ENCODE measurements at regions not wholly inside any gene's neighbourhood (a gene's known extent, or its start where the extent isn't known, plus 50 kb on each side); places are given as distances from the start of the nearest gene placed in this dataset.

GRCh38 chr1:4166713-4167112 is 266.6 kb upstream of the C1orf174 start:
- no peak overlapping the region for H3K27ac Mint-ChIP-seq
- DNase-seq (no peak), ATAC-seq (ENCODE audit: low read depth) (no peak)
- no peaks in the 10 kb centered on the region for H3K4me1 Mint-ChIP-seq
- no peak overlapping the region for H3K4me3 Mint-ChIP-seq
- POLR2A ChIA-PET: no interaction called here
- H3K36me3 Mint-ChIP-seq: no peaks in the 10 kb centered on the region
- no peaks in the 10 kb centered on the region for H3K27me3 Mint-ChIP-seq
- H3K9me3 Mint-ChIP-seq: no peaks in the 10 kb centered on the region

GRCh38 chr1:4169991-4170390 is 269.9 kb upstream of the C1orf174 start:
- Mint-ChIP-seq H3K36me3 (no peaks in the 10 kb centered on the region), H3K9me3 (no peaks in the 10 kb centered on the region), H3K4me1 (no peaks in the 10 kb centered on the region), H3K27ac (no peak overlapping the region), H3K4me3 (no peak overlapping the region), H3K27me3 (no peaks in the 10 kb centered on the region)
- DNase-seq: no peak
- no peak for ATAC-seq (ENCODE audit: low read depth)
- POLR2A ChIA-PET: no interaction called here

GRCh38 chr1:4170548-4171340 is 270.7 kb upstream of the C1orf174 start:
- Mint-ChIP-seq H3K27ac (no peak overlapping the region), H3K36me3 (no peaks in the 10 kb centered on the region), H3K27me3 (no peaks in the 10 kb centered on the region), H3K4me3 (no peak overlapping the region), H3K4me1 (no peaks in the 10 kb centered on the region), H3K9me3 (no peaks in the 10 kb centered on the region)
- POLR2A ChIA-PET: no interaction called here
- no peak for ATAC-seq (ENCODE audit: low read depth)
- DNase-seq: no peak

GRCh38 chr1:4171480-4172450 is 271.7 kb upstream of the C1orf174 start:
- ATAC-seq (ENCODE audit: low read depth) (no peak), DNase-seq (no peak)
- Mint-ChIP-seq H3K27me3 (no peaks in the 10 kb centered on the region), H3K4me3 (no peak overlapping the region), H3K9me3 (no peaks in the 10 kb centered on the region), H3K36me3 (no peaks in the 10 kb centered on the region), H3K27ac (no peak overlapping the region), H3K4me1 (peaks cover under 1% of the 10 kb centered on the region)
- POLR2A ChIA-PET: no interaction called here

GRCh38 chr1:4172644-4173599 is 272.9 kb upstream of the C1orf174 start:
- Mint-ChIP-seq H3K27me3 (no peaks in the 10 kb centered on the region), H3K9me3 (no peaks in the 10 kb centered on the region), H3K36me3 (no peaks in the 10 kb centered on the region), H3K4me1 (peaks cover 1% of the 10 kb centered on the region), H3K4me3 (no peak overlapping the region), H3K27ac (no peak overlapping the region)
- POLR2A ChIA-PET: no interaction called here
- ATAC-seq (ENCODE audit: low read depth) (peak; percentile 85), DNase-seq (peak; percentile 41)

GRCh38 chr1:4173731-4174130 is 273.7 kb upstream of the C1orf174 start:
- H3K4me1 Mint-ChIP-seq: peaks cover 1% of the 10 kb centered on the region
- no peak overlapping the region for H3K27ac Mint-ChIP-seq
- H3K27me3 Mint-ChIP-seq: no peaks in the 10 kb centered on the region
- no peak for ATAC-seq (ENCODE audit: low read depth)
- POLR2A ChIA-PET: no interaction called here
- DNase-seq: no peak
- H3K36me3 Mint-ChIP-seq: no peaks in the 10 kb centered on the region
- no peak overlapping the region for H3K4me3 Mint-ChIP-seq
- no peaks in the 10 kb centered on the region for H3K9me3 Mint-ChIP-seq

GRCh38 chr1:4174291-4175200 is 274.5 kb upstream of the C1orf174 start:
- H3K36me3 Mint-ChIP-seq: no peaks in the 10 kb centered on the region
- DNase-seq: no peak
- no peaks in the 10 kb centered on the region for H3K27me3 Mint-ChIP-seq
- no peak for ATAC-seq (ENCODE audit: low read depth)
- H3K9me3 Mint-ChIP-seq: no peaks in the 10 kb centered on the region
- H3K4me3 Mint-ChIP-seq: no peak overlapping the region
- POLR2A ChIA-PET: no interaction called here
- peaks cover 1% of the 10 kb centered on the region for H3K4me1 Mint-ChIP-seq
- no peak overlapping the region for H3K27ac Mint-ChIP-seq

- Mint-ChIP-seq H3K27me3 (no peaks in the 10 kb centered on the region), H3K9me3 (no peaks in the 10 kb centered on the region), H3K27ac (no peak overlapping the region), H3K36me3 (no peaks in the 10 kb centered on the region), H3K4me3 (no peak overlapping the region), H3K4me1 (peaks cover 1% of the 10 kb centered on the region)
- no peak for ATAC-seq (ENCODE audit: low read depth)
- no peak for DNase-seq
- POLR2A ChIA-PET: no interaction called here
Measured at GRCh38 chr1:4175566-4176405, 275.7 kb upstream of the C1orf174 start.

- H3K9me3 Mint-ChIP-seq: no peaks in the 10 kb centered on the region
- no peak overlapping the region for H3K27ac Mint-ChIP-seq
- no peaks in the 10 kb centered on the region for H3K36me3 Mint-ChIP-seq
- H3K27me3 Mint-ChIP-seq: no peaks in the 10 kb centered on the region
- no peak for ATAC-seq (ENCODE audit: low read depth)
- no peak overlapping the region for H3K4me3 Mint-ChIP-seq
- DNase-seq: peak; percentile 24
- POLR2A ChIA-PET: no interaction called here
- peaks cover 1% of the 10 kb centered on the region for H3K4me1 Mint-ChIP-seq
Measured at GRCh38 chr1:4176841-4177240, 276.8 kb upstream of the C1orf174 start.

- no peaks in the 10 kb centered on the region for H3K9me3 Mint-ChIP-seq
- no peaks in the 10 kb centered on the region for H3K36me3 Mint-ChIP-seq
- POLR2A ChIA-PET: no interaction called here
- DNase-seq: no peak
- no peak overlapping the region for H3K27ac Mint-ChIP-seq
- ATAC-seq (ENCODE audit: low read depth): no peak
- no peaks in the 10 kb centered on the region for H3K27me3 Mint-ChIP-seq
- no peak overlapping the region for H3K4me3 Mint-ChIP-seq
- H3K4me1 Mint-ChIP-seq: peaks cover 1% of the 10 kb centered on the region
Measured at GRCh38 chr1:4177425-4178150, 277.5 kb upstream of the C1orf174 start.

GRCh38 chr1:4178501-4179113 is 278.5 kb upstream of the C1orf174 start:
- POLR2A ChIA-PET: no interaction called here
- H3K9me3 Mint-ChIP-seq: no peaks in the 10 kb centered on the region
- ATAC-seq (ENCODE audit: low read depth) (no peak), DNase-seq (no peak)
- no peak overlapping the region for H3K4me3 Mint-ChIP-seq
- no peak overlapping the region for H3K27ac Mint-ChIP-seq
- H3K27me3 Mint-ChIP-seq: no peaks in the 10 kb centered on the region
- no peaks in the 10 kb centered on the region for H3K36me3 Mint-ChIP-seq
- peaks cover 1% of the 10 kb centered on the region for H3K4me1 Mint-ChIP-seq

Data from activated naive CD8-positive, alpha-beta T cell treated with anti-CD3 and anti-CD28 coated beads, Interleukin-2, amount 10 ng/mL, durations not matched to agents 7 days and 5 days (primary cell).